ENCODE measurements at regions not wholly inside any gene's neighbourhood (a gene's known extent, or its start where the extent isn't known, plus 50 kb on each side); places are given as distances from the start of the nearest gene placed in this dataset.
"Not testable (repeated sequence)": the region's sequence is repeated elsewhere in the genome, so short reads cannot be mapped to it uniquely, and the experiment has no call there.

DNA sequence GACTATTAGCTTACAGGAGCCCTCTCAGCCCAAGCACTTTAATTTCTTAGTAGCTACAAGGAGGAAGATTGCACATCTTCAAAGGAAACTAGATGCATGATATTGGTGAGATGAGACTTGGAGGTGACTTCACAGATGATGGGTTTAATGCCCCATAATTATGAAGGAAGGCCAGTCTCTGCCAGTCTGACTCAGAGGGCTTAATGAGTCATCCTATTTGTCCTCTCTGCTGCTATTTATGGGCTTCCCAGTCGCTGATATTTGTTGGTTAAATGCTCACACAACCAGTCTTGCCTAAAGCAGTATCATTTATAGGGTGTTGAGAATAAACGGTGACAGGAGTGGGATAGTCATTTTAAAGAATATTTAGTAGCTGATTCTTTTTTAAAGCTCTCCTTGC, 187.0 kb downstream of the TP53TG3F start:
- TF ChIP-seq, protein P1, sequence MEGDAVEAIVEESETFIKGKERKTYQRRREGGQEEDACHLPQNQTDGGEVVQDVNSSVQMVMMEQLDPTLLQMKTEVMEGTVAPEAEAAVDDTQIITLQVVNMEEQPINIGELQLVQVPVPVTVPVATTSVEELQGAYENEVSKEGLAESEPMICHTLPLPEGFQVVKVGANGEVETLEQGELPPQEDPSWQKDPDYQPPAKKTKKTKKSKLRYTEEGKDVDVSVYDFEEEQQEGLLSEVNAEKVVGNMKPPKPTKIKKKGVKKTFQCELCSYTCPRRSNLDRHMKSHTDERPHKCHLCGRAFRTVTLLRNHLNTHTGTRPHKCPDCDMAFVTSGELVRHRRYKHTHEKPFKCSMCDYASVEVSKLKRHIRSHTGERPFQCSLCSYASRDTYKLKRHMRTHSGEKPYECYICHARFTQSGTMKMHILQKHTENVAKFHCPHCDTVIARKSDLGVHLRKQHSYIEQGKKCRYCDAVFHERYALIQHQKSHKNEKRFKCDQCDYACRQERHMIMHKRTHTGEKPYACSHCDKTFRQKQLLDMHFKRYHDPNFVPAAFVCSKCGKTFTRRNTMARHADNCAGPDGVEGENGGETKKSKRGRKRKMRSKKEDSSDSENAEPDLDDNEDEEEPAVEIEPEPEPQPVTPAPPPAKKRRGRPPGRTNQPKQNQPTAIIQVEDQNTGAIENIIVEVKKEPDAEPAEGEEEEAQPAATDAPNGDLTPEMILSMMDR (IDR thresholded peaks at IDR 0.05): not testable (repeated sequence)
- TF ChIP-seq POLR2A, POLR2AphosphoS5, EP300 (IDR thresholded peaks at IDR 0.05): not testable (repeated sequence)
